Coronary artery (tissue), 2 donors: ENCODE measurements at regions not wholly inside any gene's neighbourhood (a gene's known extent, or its start where the extent isn't known, plus 50 kb on each side); places are given as distances from the start of the nearest gene placed in this dataset.

Experiments used
- DNase-seq: peaks from one replicate; pipeline ENCODE4 v3.0.0-alpha.2; 2017; ENCODE audit warnings: low spot score
- H3K27ac ChIP-seq, 2 donors: fragments of 200-600 bp; sonication (generic); one replicate each; pipeline ENCODE4 v1.5.1; 2016 to 2019
- H3K4me3 ChIP-seq: fragments of 200-600 bp; sonication (generic); 2 replicates; pipeline ENCODE4 v1.5.1; 2016; ENCODE audit warnings: mild to moderate bottlenecking, moderate library complexity
- CTCF ChIP-seq: fragments of 200-600 bp; sonication (generic); IDR thresholded peaks from one replicate; pipeline ENCODE4 v1.5.1; 2019; ENCODE audit warnings: antibody characterized with exemption

GRCh38 chr12:105970885-105971284, 167.9 kb downstream of the NUAK1 start:
- Histone ChIP-seq H3K4me3 (no peak overlapping the region), H3K27ac (no peak overlapping the region)
- no peak for DNase-seq
- TF ChIP-seq CTCF: no peak

- TF ChIP-seq CTCF: no peak
- DNase-seq: no peak
- no peak overlapping the region for H3K27ac ChIP-seq
- no peak overlapping the region for H3K4me3 ChIP-seq
Measured at GRCh38 chr12:105974738-105975137, 164.0 kb downstream of the NUAK1 start.

GRCh38 chr12:105975351-105975750, 163.4 kb downstream of the NUAK1 start:
- no peak for DNase-seq

GRCh38 chr12:105977236-105977635, 161.5 kb downstream of the NUAK1 start:
- DNase-seq: no peak
- TF ChIP-seq CTCF: no peak
- H3K4me3 ChIP-seq: no peak overlapping the region
- H3K27ac ChIP-seq: no peak overlapping the region

More at GRCh38 chr12:105975351-105975750, 163.4 kb downstream of the NUAK1 start:
- no peak for TF ChIP-seq CTCF
- no peak overlapping the region for H3K27ac ChIP-seq
- no peak overlapping the region for H3K4me3 ChIP-seq

- no peak for DNase-seq
- no peak overlapping the region for H3K4me3 ChIP-seq
- no peak for TF ChIP-seq CTCF
- no peak overlapping the region for H3K27ac ChIP-seq
Measured at GRCh38 chr12:105977652-105978051, 161.1 kb downstream of the NUAK1 start.

- TF ChIP-seq CTCF: no peak
- Histone ChIP-seq H3K27ac (no peak overlapping the region), H3K4me3 (no peak overlapping the region)
- no peak for DNase-seq
Measured at GRCh38 chr12:105978276-105978675, 160.5 kb downstream of the NUAK1 start.

- no peak overlapping the region for H3K27ac ChIP-seq
- DNase-seq: no peak
- no peak overlapping the region for H3K4me3 ChIP-seq
- no peak for TF ChIP-seq CTCF
Measured at GRCh38 chr12:105978686-105979085, 160.1 kb downstream of the NUAK1 start.
